Stimulated activated effector memory CD8-positive, alpha-beta T cell treated with anti-CD3 and anti-CD28 coated beads, Interleukin-12 subunit alpha, Interleukin-12 subunit beta, amount 100 ng/mL, for 72 hours (primary cell): ENCODE measurements at regions not wholly inside any gene's neighbourhood (a gene's known extent, or its start where the extent isn't known, plus 50 kb on each side); places are given as distances from the start of the nearest gene placed in this dataset.
"Not testable (repeated sequence)": the region's sequence is repeated elsewhere in the genome, so short reads cannot be mapped to it uniquely, and the experiment has no call there.

Source experiments
- ATAC-seq: fragments of 150-1000 bp; cut with Tn5 transposase; 2 replicates; pipeline ENCODE4 v1.10.0; 2021
- DNase-seq, 2 donors: peaks; one replicate each; pipeline ENCODE4 v3.0.0; 2021 to 2022; ENCODE audit warnings: low spot score in 2 of 2
- H3K27ac Mint-ChIP-seq: one replicate; pipeline ENCODE4 v1.8.0; 2022; ENCODE audit warnings: mild to moderate bottlenecking, mixed read lengths
- H3K36me3 Mint-ChIP-seq: one replicate; pipeline ENCODE4 v1.8.0; 2022; ENCODE audit warnings: mild to moderate bottlenecking, mixed read lengths
- H3K4me1 Mint-ChIP-seq: one replicate; pipeline ENCODE4 v1.8.0; 2022; ENCODE audit warnings: mixed read lengths
- H3K4me3 Mint-ChIP-seq: one replicate; pipeline ENCODE4 v1.8.0; 2022; ENCODE audit warnings: mild to moderate bottlenecking, mixed read lengths
- H3K9me3 Mint-ChIP-seq: one replicate; pipeline ENCODE4 v1.8.0; 2022; ENCODE audit warnings: mixed read lengths

DNA sequence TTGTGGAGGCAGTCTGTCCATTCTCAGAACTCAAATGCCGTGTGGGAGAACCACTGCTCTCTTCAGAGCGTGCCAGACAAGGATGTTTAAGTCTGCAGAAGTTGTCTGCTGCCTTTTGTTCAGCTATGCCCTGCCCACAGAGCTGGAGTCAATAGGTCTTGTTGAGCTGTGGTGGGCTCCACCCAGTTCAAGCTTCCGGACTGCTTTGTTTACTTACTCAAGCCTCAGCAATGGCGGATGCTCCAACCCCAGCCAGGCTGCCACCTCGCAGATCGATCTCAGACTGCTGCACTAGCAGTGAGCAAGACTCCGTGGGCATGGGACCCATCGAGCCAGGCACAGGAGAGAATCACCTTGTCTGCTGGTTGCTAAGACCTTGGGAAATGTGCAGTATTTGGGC is 68.5 kb upstream of the UBQLN2 start:
- not testable (repeated sequence) for H3K4me3 Mint-ChIP-seq, DNase-seq, H3K36me3 Mint-ChIP-seq, ATAC-seq, H3K4me1 Mint-ChIP-seq, H3K27ac Mint-ChIP-seq
- peaks cover 13% of the 10 kb centered on the region for H3K9me3 Mint-ChIP-seq

DNA sequence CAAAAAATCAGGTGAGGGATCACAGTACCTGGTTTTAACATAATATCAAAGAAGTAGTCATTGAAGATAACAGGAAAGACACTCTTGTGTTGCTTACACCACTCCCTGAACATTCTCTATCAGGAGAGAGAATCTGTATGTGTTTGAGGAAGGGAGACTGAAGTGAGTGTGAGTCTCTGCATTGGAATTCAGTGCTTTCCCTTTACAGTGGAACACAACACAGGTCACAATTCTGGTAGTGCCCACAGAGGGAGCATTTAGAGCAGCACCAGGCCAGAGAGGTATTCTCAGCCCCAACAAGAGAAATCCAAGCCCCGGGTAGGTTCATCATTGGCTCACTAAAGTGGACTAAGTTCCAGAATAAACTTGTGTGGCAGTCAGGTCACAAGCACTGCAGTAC is 64.7 kb upstream of the UBQLN2 start:
- ATAC-seq: no peak

DNA sequence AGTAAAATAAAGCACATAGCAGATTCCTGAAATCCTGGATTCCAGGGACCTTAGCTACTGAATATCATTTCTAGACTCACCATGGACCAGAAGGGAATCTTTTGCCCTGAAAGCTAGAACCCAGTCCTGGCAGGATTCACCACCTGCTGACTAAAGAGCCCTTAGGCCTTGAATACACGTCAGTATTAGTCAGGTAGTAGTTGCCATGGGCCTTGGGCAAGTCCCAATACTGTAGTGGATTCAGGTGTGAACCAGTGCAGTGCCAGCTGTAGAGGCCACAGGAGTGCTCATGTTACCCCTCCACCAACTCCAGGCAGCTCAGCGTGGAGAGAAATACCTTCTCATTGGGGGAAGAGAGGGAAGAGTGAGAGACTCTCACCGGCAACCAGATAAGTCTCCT is 64.1 kb upstream of the UBQLN2 start:
- H3K9me3 Mint-ChIP-seq: peaks cover 3% of the 10 kb centered on the region
- no peak for ATAC-seq
- H3K27ac Mint-ChIP-seq: no peak overlapping the region
- H3K4me1 Mint-ChIP-seq: no peaks in the 10 kb centered on the region
- no peaks in the 10 kb centered on the region for H3K36me3 Mint-ChIP-seq
- DNase-seq: no peak
- H3K4me3 Mint-ChIP-seq: no peak overlapping the region

More for the DNA sequence above, 64.7 kb upstream of the UBQLN2 start:
- Mint-ChIP-seq H3K4me1 (no peaks in the 10 kb centered on the region), H3K9me3 (peaks cover 9% of the 10 kb centered on the region), H3K4me3 (no peak overlapping the region), H3K36me3 (no peaks in the 10 kb centered on the region), H3K27ac (no peak overlapping the region)
- DNase-seq: no peak

DNA sequence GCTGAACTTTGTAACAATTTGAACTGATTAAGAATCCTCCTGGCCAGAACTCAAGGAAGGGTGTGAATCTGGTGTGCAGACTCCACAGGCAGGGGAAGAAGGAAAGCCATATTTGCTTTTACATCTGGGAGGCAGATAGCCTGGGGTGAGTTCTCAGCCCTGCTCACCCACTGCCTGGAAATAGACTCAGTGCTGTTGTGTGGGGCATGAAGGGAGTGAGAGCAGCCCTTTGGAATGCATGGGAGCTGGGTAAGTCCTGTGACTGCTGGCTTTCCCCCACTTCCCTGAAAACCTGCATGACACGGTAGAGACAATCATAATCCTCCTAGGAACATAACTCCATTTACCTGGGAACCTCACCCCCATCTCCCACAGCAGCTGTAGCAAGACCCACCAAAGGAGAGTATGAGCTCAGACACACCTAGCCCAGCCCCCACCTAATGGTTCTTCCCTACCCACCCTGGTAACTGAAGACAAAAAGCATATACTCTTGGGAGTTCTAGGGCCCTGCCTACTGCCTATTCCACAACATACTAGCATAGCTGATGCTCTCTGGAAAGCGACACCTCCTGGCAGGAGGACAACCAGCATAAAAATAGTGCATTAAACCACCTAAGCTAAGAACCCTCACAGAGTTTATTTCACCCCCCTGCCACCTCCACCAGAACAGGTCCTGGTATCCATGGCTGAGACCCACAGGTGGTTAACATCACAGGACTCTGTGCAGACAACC is 59.3 kb upstream of the UBQLN2 start:
- H3K27ac Mint-ChIP-seq: no peak overlapping the region
- peaks cover 12% of the 10 kb centered on the region for H3K9me3 Mint-ChIP-seq
- no peak for ATAC-seq
- H3K4me3 Mint-ChIP-seq: no peak overlapping the region
- H3K4me1 Mint-ChIP-seq: no peaks in the 10 kb centered on the region
- no peaks in the 10 kb centered on the region for H3K36me3 Mint-ChIP-seq
- DNase-seq: no peak

DNA sequence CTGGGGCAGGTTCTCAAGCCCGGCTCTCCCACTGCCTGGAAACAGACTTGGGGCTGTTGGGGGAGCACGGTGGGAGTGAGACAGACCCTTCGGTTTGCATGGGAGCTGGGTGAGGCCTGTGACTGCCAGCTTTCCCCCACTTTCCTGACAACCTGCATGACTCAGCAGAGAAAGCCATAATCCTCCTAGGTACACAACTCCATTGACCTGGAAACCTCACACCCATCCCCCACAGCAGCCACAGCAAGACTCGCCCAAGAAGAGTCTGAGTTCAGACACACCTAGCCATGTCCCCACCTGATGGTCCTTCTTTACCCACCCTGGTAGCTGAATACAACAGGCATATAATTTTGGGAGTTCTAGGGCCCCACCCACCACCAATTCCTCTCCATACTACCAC is 57.6 kb upstream of the UBQLN2 start:
- Mint-ChIP-seq H3K4me1 (no peaks in the 10 kb centered on the region), H3K4me3 (no peak overlapping the region), H3K27ac (no peak overlapping the region), H3K9me3 (peaks cover 17% of the 10 kb centered on the region), H3K36me3 (no peaks in the 10 kb centered on the region)
- ATAC-seq (no peak), DNase-seq (no peak)
